Middle frontal gyrus (tissue), 1 donor: ENCODE measurements at regions not wholly inside any gene's neighbourhood (a gene's known extent, or its start where the extent isn't known, plus 50 kb on each side); places are given as distances from the start of the nearest gene placed in this dataset.
"Not testable (repeated sequence)": the region's sequence is repeated elsewhere in the genome, so short reads cannot be mapped to it uniquely, and the experiment has no call there.

Experiments used
- DNase-seq: peaks from one replicate; pipeline ENCODE4 v3.0.0-alpha.2; 2015; ENCODE audit warnings: low spot score; ENCODE audit errors: extremely low spot score

DNA sequence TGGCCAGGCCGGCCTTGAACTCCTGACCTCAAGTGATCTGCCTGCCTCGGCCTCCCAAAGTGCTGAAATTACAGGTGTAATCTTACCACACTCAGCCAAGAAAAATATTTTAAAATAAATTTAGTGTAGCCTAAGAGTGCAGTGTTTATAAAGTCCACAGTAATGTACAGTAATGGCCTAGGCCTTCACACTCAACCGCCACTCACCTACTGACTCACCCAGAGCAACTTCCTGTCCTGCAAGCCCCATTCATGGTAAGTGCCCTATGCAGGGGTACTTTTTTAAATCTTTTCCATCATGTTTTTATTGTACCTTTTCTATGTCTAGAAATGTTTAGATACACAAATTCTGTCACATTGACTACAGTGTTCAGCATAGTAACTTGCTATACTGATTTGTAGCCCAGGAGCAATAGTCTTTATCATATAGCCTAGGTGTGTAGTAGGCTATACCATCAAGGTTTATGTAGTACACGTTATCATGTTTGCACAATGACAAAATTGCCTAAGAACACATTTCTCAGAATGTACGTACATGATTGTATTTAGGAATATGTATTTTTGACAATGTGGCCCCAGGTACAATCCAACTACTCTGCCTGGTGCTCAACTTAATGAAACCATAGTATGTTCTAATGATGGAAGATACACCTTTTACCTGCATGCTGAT lies 455.2 kb downstream of the PCDH7 start:
- no peak for DNase-seq

DNA sequence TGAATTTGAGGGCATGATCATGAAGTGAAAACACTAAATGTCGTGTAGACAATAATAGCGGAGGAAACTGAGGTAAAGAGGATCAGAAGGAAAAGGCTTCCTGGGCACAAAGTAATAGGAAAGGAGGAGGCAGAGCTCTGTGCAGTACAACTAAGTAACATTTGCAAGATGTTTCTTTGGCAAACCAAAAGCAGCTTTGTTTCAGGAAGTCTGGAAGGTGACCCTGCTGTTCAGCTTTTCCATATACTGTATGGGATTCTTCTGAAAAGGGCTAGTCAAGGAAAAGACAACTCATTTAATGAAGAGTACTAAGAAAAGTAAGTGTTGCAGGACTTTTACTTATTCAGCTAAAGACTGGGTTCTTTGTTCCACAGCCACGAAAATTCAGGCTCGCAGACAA lies 463.1 kb downstream of the PCDH7 start:
- no peak for DNase-seq

DNA sequence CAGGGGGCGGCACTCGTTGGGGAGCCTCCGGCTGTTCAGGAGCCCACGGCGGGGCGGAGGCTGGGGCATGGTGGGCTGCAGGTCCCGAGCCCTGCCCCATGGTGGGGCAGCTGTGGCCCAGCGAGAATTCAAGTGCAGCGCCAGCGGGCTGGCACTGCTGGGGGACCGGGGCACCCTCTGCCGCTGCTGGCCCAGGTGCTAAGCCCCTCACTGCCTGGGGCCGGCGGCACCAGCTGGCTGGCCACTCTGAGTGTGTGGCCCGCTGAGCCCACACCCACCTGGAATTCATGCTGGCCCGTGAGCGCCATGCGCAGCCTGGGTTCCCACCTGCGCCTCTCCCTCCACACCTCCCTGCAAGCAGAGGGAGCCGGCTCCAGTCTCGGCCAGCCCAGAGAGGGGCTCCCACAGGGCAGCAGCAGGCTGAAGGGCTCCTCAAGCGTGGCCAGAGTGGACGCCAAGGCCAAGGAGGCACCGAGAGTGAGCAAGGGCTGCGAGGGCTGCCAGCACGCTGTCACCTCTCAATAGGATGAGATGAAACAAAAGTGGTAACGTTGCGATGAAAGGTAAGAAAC lies 464.9 kb downstream of the PCDH7 start:
- DNase-seq: no peak

DNA sequence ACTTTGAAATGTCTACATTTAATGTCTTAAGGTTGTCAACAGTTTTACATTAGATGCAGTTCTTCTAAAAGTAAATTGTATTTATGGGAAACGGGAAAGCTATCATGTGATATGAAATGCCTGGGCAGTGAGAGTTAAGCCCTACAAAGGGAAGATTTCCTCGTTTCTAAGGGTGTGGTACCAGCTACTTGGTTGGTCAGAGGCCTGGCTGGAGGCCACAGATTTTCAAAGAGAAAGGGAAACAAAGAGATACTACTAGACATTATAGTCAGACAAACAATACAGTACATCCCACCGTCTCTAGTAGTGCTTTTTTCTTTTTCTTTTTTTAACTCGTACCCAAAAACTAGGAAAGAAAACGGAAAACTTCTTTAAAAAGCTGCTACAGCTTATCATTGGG lies 467.8 kb downstream of the PCDH7 start:
- no peak for DNase-seq

DNA sequence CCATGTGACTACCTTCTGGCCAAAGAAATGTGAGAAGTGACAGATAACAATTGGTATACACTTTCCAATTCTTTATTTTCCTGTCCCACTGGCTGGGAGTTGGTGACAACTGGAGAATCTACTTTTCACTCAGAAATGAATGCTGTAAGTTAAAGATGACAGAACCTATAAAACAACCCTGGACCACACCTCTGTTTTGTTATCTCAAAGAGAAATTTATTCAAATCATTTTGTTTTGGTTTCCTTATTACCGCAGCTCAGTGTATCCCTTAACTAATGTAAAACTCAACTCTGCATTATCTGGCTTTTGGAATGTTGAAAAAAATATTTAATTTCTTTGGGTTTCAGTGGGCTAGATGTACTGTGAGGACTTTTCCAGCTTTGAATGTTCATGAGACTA lies 469.8 kb downstream of the PCDH7 start:
- DNase-seq: no peak

DNA sequence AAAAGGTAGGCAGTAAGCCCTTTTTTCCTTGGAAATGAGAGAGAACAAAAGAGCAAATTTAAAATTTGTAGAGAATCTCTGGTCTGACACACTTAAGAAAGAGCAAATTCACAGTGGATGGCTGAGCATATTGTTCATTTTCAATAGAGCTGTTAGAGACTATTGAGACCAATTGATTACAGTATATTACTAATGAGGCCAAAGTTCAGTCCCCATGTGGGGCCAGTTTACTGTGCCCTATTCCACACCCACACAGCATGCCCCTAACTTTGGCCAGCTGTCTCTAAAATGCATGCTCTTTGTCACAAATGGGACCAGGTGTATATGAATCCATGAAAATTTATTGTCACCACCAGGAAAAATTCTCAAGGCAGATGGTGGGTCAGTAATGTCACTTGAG lies 470.5 kb downstream of the PCDH7 start:
- DNase-seq: no peak

DNA sequence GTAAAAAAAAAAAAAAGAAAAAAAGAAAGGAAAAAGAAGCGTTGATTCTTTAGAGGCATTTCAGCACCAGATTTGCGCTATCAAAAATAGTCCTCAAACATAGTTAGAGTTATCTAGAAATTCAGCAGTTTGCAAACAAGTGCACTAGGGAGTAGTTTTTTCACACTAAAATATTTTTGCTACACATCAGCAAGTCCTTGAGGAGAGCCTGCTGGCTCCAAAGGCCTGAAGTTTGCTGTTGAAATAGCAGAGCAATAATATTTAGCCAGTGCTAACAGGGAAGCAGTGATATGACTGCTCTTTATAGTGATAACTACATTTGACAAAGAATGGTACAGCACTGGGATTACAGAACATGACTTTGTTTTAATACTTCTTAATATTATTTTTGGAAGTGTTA lies 472.2 kb downstream of the PCDH7 start:
- DNase-seq: no peak

DNA sequence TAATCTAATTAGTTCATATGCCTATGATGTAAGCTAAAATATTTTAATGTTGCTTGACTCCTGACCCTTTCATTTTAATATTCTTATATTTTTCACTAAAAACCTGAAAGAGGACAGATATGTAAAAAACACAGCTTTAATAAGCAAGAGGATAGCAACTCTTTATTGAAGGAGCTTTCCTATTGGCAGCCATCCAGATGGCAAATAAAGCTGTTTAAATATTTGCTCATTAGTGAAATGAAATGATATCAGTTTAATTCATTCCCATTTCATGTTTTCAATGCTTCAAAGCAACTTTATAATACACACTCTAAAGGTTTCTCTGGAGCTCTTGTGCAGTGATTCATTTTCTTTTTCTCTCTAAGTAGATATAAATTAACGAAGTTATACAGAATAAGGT lies 473.4 kb downstream of the PCDH7 start:
- no peak for DNase-seq

DNA sequence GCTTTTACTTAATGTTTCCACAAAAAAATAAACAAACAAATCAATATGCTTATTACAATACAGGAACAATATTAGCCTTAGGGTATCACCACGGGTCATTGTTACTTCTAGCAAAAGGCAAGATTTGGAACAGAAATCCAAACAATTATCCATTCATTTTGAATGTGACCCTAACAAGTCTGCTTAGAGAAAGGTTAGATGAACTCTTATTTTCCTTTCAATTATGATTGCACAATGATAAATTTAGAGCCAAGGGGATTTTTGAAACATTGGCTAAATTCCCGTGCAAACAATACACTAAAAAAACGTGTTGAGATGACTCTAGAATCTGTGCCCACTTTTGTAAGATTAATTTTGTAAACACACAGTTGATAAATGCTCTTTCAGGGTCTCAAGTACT lies 474.7 kb downstream of the PCDH7 start:
- no peak for DNase-seq

DNA sequence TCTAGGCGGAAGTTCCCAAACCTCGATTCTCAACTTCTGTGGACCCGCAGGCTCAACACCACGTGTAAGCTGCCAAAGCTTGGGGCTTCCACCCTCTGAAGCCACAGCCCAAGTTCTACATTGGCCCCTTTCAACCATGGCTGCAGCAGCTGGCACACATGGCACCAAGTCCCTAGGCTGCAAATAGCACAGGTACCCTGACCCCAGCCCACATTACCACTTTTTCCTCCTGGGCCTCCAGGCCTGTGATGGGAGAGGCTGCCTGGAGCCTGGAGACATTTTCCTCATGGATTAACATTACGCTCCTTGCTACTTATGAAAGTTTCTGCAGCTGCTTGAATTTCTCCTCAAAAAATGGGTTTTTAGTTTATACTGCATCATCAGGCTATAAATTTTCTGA lies 479.5 kb downstream of the PCDH7 start:
- DNase-seq: no peak

DNA sequence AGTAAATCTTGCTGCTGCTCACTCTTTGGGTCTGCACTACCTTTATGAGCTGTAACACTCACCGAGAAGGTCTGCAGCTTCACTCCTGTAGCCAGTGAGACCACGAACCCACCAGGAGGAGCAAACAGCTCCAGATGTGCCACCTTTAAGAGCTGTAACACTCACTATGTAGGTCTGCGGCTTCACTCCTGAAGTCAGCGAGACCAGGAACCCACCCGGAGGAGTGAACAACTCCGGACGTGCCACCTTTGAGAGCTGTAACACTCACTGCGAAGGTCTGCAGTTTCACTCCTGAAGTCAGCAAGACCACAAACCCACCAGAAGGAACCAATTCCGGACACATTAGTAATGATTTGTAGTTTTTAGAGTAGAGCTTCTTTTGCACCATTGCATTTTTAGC lies 481.9 kb downstream of the PCDH7 start:
- DNase-seq: not testable (repeated sequence)

DNA sequence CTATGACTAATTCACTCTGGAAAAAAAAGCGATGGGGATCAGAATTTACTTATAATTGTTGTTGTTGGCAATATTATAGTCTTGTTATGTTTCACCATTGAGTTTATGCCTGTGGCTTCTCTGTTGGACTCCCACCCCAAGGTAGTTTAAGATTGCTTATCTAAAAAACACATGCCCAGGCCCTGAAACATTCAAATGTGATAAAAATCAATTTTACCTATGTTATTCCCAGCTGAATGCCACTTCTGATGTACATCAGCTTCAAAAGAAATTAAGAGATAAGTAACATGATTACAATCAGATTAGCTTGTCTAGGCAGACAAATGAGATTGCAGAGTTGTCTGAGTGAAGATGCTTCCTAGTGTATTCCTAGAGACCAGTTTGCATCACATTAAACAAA lies 484.7 kb downstream of the PCDH7 start:
- DNase-seq: no peak

DNA sequence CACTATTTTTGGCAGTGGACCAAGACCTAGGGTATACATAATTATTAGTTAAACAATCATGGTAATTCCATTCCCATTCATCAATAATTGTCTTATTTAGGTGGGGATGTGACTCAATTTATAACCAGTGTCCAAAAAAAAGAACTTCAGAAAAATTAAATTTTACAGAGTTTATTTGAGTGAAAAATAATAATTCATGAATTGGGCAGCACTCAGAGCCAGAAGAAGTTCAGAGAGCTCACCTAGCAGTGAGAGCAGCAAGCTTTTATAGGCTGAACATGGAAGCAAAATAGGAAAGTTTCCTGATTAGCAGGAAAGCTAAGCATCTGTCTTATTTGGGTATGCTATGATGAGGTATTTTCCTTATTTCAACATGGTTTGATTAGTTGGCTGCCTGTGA lies 500.8 kb downstream of the PCDH7 start:
- DNase-seq: no peak

DNA sequence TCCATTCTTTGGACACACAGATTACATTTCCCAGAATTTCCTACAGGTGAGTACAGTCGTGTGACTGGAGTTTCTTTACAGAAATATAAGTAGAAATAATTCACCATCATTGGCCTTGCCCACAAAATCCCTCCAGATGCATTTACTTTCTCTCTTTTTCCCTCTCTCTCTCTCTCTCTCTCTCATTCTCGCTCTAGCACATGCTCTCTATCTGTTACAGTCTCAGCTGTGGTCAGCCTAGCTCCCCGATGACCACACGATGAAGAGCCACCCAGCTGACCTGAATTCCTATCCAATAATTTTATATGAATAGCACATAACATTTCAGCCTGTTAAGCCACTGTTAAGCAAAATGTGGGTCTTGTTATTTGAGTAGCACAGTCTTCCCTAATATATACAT lies 507.9 kb downstream of the PCDH7 start:
- DNase-seq: no peak

DNA sequence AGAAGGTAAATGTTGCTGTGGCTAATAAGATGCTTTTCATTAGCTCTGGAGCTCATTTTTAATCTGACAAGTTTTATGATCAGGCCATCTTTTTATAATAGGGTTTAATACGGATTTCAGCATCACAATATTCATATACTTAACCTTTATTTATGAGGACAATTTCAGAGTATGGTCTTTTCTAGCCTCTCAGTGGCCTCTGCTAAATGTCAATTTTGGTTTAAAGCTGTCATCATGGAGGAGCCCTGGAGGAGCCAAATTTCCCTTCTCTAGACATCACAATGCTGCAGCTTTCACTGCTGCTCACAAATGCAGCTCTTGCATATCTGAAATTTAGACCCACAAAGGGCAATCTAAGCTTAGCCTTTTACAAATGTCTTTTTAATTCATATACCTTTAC lies 510.4 kb downstream of the PCDH7 start:
- DNase-seq: no peak

DNA sequence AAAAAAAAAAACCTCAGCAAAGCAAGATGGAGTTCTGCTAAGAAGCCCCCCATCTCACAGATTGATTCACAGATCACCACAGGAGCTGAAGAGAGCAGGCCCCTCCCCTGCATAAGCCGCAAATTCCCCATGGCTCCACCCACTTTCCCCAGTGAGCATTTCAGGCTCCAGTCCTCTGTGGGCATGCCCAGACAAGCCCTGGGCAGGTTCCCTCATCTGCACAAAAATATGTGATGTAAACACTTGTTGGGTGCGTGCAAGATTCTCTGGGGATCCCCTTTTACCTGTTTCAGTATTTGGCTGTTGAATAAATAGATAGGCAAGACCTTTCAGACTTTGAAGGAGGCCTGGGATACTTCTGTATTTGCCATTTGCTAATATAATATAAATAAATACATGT lies 514.3 kb downstream of the PCDH7 start:
- no peak for DNase-seq

DNA sequence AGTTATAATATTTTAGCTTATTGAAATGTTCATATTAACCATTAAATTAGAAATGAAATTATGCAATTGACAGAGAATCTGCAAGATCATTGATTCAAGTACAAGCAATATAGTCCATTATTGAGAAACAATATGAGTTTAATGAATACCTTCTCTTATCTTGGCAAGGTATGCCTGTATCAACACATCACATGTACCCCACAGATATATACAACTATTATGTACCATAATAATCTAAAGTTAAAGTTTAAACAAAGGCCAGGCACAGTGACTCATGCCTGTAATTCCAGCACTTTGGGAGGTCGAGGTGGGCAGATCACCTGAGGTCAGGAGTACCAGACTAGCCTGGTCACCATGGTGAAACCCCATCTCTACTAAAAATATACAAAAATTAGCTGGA lies 514.7 kb downstream of the PCDH7 start:
- DNase-seq: no peak

DNA sequence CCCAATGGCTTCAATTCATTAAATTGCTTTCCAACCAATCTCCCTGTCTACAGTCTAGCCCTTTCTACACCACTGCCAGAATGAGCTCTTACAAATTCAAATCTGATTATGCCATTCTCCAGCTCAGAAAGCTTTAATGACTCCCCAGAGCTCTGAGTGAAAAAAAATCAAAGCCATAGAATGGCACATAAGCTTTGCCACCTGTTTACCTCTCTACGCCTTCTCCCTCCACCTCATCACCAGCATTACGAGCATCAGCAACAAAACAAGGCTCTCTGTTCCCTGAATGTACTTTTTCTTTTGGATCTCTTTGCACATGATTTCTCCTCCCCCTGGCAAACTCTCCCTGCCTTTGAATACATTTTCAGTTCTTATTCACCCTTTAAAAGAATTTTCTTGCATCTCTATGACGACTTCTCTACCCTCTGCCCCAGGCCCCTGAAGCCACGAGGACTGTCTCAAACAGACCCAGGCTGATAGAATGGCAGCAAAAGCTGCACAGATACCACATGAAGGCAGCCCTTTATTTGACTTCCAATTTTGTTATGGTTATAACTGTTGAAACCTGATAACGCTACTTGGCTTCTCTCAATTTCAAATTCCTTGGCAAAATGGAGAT lies 516.0 kb downstream of the PCDH7 start:
- DNase-seq: no peak

DNA sequence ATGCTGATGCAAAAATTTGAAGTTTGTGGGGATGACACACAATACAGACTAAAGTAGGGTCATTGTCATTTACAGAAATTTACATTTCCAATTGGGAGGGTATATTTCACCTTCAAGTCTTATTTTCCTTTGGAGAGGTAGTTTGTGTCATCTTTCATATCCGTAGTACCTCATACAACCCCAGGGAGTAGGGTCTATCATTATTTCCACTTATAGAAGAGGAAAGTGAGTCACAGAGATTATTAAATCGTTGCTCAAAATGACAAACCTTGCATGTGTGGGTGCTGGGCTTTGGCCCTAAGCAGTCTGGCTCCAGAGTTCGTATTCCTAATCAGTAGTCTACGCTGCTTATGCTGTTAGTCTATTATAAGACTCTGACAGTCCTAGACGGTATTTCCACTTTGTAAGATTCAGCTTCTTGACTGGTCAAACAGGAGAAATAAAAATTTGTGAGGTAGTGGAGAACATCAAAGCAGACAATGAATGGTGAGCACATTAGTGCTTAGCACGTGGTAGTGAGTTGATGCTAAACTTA lies 516.5 kb downstream of the PCDH7 start:
- no peak for DNase-seq

DNA sequence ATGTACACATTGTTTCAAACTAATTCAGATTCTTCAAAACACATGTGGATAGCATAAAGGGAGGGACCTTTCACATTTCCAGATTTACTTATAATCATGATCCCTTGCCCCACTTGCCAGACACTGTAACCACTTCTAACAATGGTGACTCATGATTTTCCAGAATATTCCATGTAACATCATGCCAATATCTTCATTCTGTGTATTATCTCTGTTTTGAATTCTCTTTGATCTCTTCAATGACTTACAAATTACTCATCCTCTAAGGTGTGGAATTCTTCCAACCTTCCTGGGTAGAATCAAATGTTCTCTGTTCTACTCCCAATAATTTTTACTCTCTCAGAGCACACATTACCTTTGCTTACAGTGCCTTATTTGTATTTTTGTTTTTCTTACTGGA lies 517.1 kb downstream of the PCDH7 start:
- DNase-seq: no peak

DNA sequence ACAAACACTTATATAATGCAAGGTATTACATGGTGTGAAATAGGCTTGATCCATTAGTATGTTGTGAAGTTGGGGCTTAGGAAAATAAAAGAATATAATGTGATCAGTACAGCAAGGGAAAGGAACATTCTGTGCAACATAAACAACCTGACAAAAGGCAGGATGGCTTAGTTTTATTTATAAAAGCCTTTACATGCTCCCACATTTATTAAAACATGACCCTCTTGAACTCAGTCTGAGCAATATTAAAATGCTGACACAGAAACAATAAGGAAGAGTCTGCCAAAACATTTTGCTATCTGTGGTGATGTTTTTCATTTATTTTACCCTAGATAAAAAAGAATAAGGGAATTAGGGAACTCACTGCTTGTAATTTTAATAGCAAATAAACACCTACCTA lies 519.7 kb downstream of the PCDH7 start:
- no peak for DNase-seq

DNA sequence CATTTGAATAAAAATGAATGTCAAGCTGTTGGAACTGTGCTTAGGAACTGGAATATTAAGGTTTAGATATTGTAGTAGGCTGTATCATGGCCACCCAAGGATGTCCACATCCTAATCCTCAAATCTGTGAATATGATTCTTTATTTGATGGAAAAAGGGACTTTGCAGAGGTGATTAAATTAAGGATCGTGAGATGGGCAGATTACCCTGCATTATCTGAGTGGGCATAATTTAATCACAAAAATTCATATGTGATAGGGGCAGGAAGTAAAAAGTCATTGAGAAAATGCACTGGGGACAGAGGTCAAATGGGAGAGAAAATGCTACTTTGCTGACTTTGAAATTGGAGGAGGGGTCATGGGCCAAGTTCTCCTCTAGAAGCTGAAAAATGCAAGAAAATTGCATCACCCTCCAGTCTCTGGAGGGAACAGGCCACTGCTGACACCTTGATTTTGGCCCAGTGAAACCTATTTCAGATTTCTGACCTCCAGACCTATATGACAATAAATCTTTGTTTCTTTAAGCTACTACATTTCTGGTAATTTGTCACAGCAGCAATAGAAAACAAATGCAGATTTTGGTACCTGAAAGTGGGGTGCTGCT lies 521.4 kb downstream of the PCDH7 start:
- no peak for DNase-seq

DNA sequence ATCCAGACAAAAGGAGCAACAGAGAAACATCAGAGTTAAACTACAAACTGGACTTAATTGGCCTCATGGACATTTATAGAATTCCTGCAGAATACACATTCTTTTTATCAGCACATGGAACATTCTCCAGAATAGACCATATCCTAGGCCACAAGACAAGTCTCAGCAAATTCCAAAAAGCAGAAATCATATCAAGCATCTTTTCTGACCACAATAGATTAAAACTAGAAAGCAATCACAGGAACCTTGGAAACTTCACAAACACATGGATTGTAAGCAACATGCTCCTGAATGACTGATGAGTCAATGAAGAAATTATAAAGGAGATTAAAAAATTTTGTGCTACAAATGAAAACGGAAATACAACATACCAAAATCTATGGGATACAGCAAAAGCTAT lies 526.7 kb downstream of the PCDH7 start:
- DNase-seq: no peak
